ENCODE measurements at regions not wholly inside any gene's neighbourhood (a gene's known extent, or its start where the extent isn't known, plus 50 kb on each side); places are given as distances from the start of the nearest gene placed in this dataset.

- Histone ChIP-seq H3K4me3 (replicated peaks in 1 of 2; ENCODE audit: low read depth in 1 of 2, low read length in 2 of 2) (no peak overlapping the region), H3K36me3 (ENCODE audit: control insufficient read depth in 1 of 2, insufficient read depth in 2 of 2, low read length in 2 of 2) (no peaks in the 10 kb centered on the region), H3K9me3 (ENCODE audit: control insufficient read depth in 1 of 2, insufficient read depth in 1 of 2, low read depth in 1 of 2, low read length in 2 of 2) (no peaks in the 10 kb centered on the region), H4K20me1 (ENCODE audit: insufficient read depth) (no peaks in the 10 kb centered on the region), H3K4me2 (ENCODE audit: low read length) (no peak overlapping the region), H3K79me2 (ENCODE audit: insufficient read depth, low read length) (no peaks in the 10 kb centered on the region), H3K9ac (ENCODE audit: low read length) (no peak overlapping the region), H3K27ac (ENCODE audit: low read depth, low read length) (no peak overlapping the region), H3K27me3 (ENCODE audit: insufficient read depth, low read length) (peaks cover 74% of the 10 kb centered on the region), H3K4me1 (ENCODE audit: control insufficient read depth in 1 of 2, insufficient read depth in 2 of 2, low read length in 2 of 2) (no peaks in the 10 kb centered on the region), H2AFZ (ENCODE audit: low read depth, low read length, poor library complexity, severe bottlenecking) (no peak overlapping the region), H3K9me2 (ENCODE audit: insufficient read depth) (no peaks in the 10 kb centered on the region)
- intact Hi-C loops (cut with micrococcal nuclease) = no loop called here
- ChIA-PET CTCF (no interaction called here), RAD21 (ENCODE audit: low non-redundant PET in 1 of 2, low total read pairs in 2 of 2, uncharacterized antibody in 2 of 2, unreplicated experiment in 2 of 2) (no interaction called here), POLR2A (no interaction called here)
- no TSS peak for BruUV-seq (replicated peaks)
- ATAC-seq (no peak), DNase-seq (ENCODE audit: low read depth, low spot score) (no peak)
- no peak for TF ChIP-seq EGR1 (IDR thresholded peaks at IDR 0.05; ENCODE audit: low read depth)
- TF ChIP-seq REST (IDR thresholded peaks at IDR 0.05; ENCODE audit: low read depth) = no peak
- no peak for TF ChIP-seq ZNF274 (IDR thresholded peaks at IDR 0.05; ENCODE audit: low read depth, low read length)
- TF ChIP-seq JUND (IDR thresholded peaks at IDR 0.05) = no peak
- TF ChIP-seq ATF3 (IDR thresholded peaks at IDR 0.05) = no peak
- TF ChIP-seq CBX3 (IDR thresholded peaks at IDR 0.05; ENCODE audit: low read depth) = no peak
- TF ChIP-seq TCF7L2 (IDR thresholded peaks at IDR 0.05; ENCODE audit: borderline replicate concordance, extremely low read depth, insufficient read depth, insufficient read length) = no peak
- TF ChIP-seq EZH2 (IDR thresholded peaks at IDR 0.05) = no peak
Observed at GRCh38 chr12:3947781-3948180, 74.6 kb upstream of the PARP11 start.

Measured in HCT116 (cell line).